Brain microvascular endothelial cell (primary cell): ENCODE measurements at regions not wholly inside any gene's neighbourhood (a gene's known extent, or its start where the extent isn't known, plus 50 kb on each side); places are given as distances from the start of the nearest gene placed in this dataset.

Experiments
- DNase-seq: peaks from one replicate; pipeline ENCODE4 v3.0.0-alpha.2; 2020
- H3K27ac ChIP-seq: fragments of 250-450 bp; sonication (Bioruptor Pico); 2 replicates; pipeline ENCODE4 v1.5.1; 2020; ENCODE audit warnings: mild to moderate bottlenecking, moderate library complexity
- H3K27me3 ChIP-seq: fragments of 250-450 bp; sonication (Bioruptor Pico); replicated peaks from 2 replicates; pipeline ENCODE4 v1.5.1; 2020; ENCODE audit warnings: mild to moderate bottlenecking
- H3K36me3 ChIP-seq: fragments of 250-450 bp; sonication (Bioruptor Pico); replicated peaks from 2 replicates; pipeline ENCODE4 v1.5.1; 2020; ENCODE audit warnings: mild to moderate bottlenecking
- H3K4me3 ChIP-seq: 2 replicates; pipeline ENCODE4 v1.5.1; 2011; ENCODE audit warnings: low read depth, mild to moderate bottlenecking, control low read depth, low read length, moderate library complexity
- CTCF ChIP-seq: IDR thresholded peaks from 2 replicates; pipeline ENCODE4 v1.5.1; 2011; ENCODE audit warnings: low read depth, mild to moderate bottlenecking, moderate library complexity, low read length, control low read depth, inconsistent platforms; ENCODE audit errors: missing control alignments
- in situ Hi-C: cut with HindIII; loops from 2 replicates; pipeline ENCODE4 v1.10.0; 2017; ENCODE audit warnings: low sequenced_read_pairs, low pct_ligation_motif_present

GRCh38 chr16:49216593-49216992 is 65.0 kb downstream of the CBLN1 start:
- TF ChIP-seq CTCF = no peak
- Histone ChIP-seq H3K4me3 (no peak overlapping the region), H3K36me3 (no peaks in the 10 kb centered on the region), H3K27me3 (no peaks in the 10 kb centered on the region), H3K27ac (no peak overlapping the region)
- in situ Hi-C loops = no loop called here
- no peak for DNase-seq

DNA sequence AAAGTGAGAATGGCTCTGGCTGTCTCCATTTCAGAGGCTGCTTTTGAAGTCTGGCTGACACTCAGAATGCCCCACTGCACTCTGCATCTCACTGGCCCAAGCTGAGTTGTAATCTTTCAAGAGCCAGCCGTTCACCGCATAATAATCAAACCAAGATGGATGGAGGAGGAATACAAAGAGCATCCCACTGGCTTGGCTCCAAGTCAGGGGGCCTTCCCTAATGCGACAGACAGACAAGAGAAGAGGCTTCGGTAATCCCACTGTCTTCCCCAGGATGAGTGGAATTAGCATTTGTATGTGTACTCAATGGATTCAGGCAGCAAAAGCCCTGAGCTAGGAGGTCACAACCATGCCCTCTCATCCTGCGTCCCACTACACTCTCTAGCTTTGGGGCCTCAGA is 68.0 kb downstream of the CBLN1 start:
- no peak overlapping the region for H3K27ac ChIP-seq
- no peaks in the 10 kb centered on the region for H3K36me3 ChIP-seq
- no peak for TF ChIP-seq CTCF
- in situ Hi-C loops = no loop called here
- H3K27me3 ChIP-seq = no peaks in the 10 kb centered on the region
- H3K4me3 ChIP-seq = no peak overlapping the region
- no peak for DNase-seq

GRCh38 chr16:49204191-49204590 is 77.4 kb downstream of the CBLN1 start:
- in situ Hi-C loops = no loop called here
- Histone ChIP-seq H3K27me3 (no peaks in the 10 kb centered on the region), H3K4me3 (no peak overlapping the region), H3K36me3 (no peaks in the 10 kb centered on the region), H3K27ac (no peak overlapping the region)
- TF ChIP-seq CTCF = no peak
- DNase-seq = no peak

GRCh38 chr16:49203361-49203760 is 78.3 kb downstream of the CBLN1 start:
- H3K36me3 ChIP-seq = no peaks in the 10 kb centered on the region
- no peak for DNase-seq
- no peak overlapping the region for H3K4me3 ChIP-seq
- H3K27me3 ChIP-seq = no peaks in the 10 kb centered on the region
- TF ChIP-seq CTCF = no peak
- no peak overlapping the region for H3K27ac ChIP-seq
- in situ Hi-C loops = no loop called here

GRCh38 chr16:49201118-49201517 is 80.5 kb downstream of the CBLN1 start:
- DNase-seq = no peak
- no peak for TF ChIP-seq CTCF
- no peaks in the 10 kb centered on the region for H3K27me3 ChIP-seq
- no peak overlapping the region for H3K4me3 ChIP-seq
- H3K27ac ChIP-seq = no peak overlapping the region
- in situ Hi-C loops = no loop called here
- H3K36me3 ChIP-seq = no peaks in the 10 kb centered on the region

GRCh38 chr16:49200223-49200820 is 81.3 kb downstream of the CBLN1 start:
- in situ Hi-C loops = no loop called here
- DNase-seq = no peak
- Histone ChIP-seq H3K27me3 (no peaks in the 10 kb centered on the region), H3K27ac (no peak overlapping the region), H3K4me3 (no peak overlapping the region), H3K36me3 (no peaks in the 10 kb centered on the region)
- TF ChIP-seq CTCF = no peak
